Esophagus squamous epithelium (tissue), 5 donors: ENCODE measurements at regions not wholly inside any gene's neighbourhood (a gene's known extent, or its start where the extent isn't known, plus 50 kb on each side); places are given as distances from the start of the nearest gene placed in this dataset.

Source experiments
- DNase-seq: peaks from one replicate; lab custom pipeline; 2025; lab: John Stamatoyannopoulos, UW
- H3K27ac ChIP-seq, 4 donors: fragments of 200-600 bp; sonication (generic); one replicate each; pipeline ENCODE4 v1.5.1; 2016 to 2019; ENCODE audit warnings: mild to moderate bottlenecking in 1 of 4
- H3K27me3 ChIP-seq, 4 donors: fragments of 200-600 bp; sonication (generic); 1 replicate in 3 of 4; 2 replicates in 1 of 4; pipeline versions ENCODE4 v1.5.1 to v1.6.0; 2017 to 2021; ENCODE audit warnings: antibody characterized with exemption in 1 of 4
- H3K36me3 ChIP-seq, 3 donors: fragments of 200-600 bp; sonication (generic); one replicate each; pipeline ENCODE4 v1.5.1; 2016 to 2019
- H3K4me1 ChIP-seq, 3 donors: fragments of 200-600 bp; sonication (generic); one replicate each; pipeline ENCODE4 v1.5.1; 2017 to 2019
- H3K4me3 ChIP-seq, 4 donors: fragments of 200-600 bp; sonication (generic); 1 replicate in 3 of 4; 2 replicates in 1 of 4; pipeline ENCODE4 v1.5.1; 2016 to 2019; ENCODE audit warnings: mild to moderate bottlenecking in 2 of 4, moderate library complexity in 1 of 4
- H3K9me3 ChIP-seq, 3 donors: fragments of 200-600 bp; sonication (generic); one replicate each; pipeline ENCODE4 v1.5.1; 2016 to 2019
- CTCF ChIP-seq, 6 experiments: fragments of 450-650 bp in 4 of 6; fragments of 200-600 bp in 2 of 6; sonication (generic) in 2 of 6; IDR thresholded peaks; one replicate each; pipeline ENCODE4 v1.5.1; 2016 to 2019; ENCODE audit warnings: antibody characterized with exemption in 6 of 6, mild to moderate bottlenecking in 4 of 6, moderate library complexity in 4 of 6
- POLR2A ChIP-seq, 4 donors: fragments of 450-650 bp; IDR thresholded peaks; one replicate each; pipeline ENCODE4 v1.6.1; 2017; ENCODE audit warnings: antibody characterized with exemption in 4 of 4, mild to moderate bottlenecking in 4 of 4, moderate library complexity in 3 of 4
- WGBS, 2 donors: methylation state at CpG; one replicate each; pipeline ENCODE4 v1.1.5; 2018; 5-methylcytosine and 5-hydroxymethylcytosine counted together
- intact Hi-C: fragments of 100-400 bp; cut with DNase I; formaldehyde crosslinking; loops from one replicate; pipeline ENCODE4 v1.15.0; 2022
- donor health status: DM: yes; HTN: yes; CAD: no.

DNA sequence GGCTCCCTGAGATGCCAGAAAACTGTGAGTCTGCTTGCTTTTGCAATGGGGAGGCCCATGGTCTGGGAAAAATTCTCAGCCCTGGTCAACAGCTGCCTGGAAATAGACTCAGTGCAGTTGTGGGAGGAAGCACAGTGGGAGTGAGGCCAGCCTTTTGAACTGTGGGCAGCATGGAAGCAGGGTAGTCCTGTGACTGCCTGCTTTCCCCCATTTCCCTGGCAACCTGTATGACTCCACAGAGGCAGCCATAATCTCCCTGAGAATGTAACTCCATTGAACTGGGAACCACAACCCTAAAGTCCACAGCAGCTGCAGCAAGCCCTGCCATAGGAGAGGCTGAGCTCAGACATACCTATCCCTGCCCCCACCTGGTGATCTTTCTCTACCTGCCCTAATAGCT lies 494.6 kb upstream of the FAT3 start:
- no peaks in the 10 kb centered on the region for H3K36me3 ChIP-seq
- no peak overlapping the region for H3K27ac ChIP-seq
- TF ChIP-seq POLR2A (IDR thresholded peaks at IDR 0.05), result no peak
- no peak for TF ChIP-seq CTCF (IDR thresholded peaks at IDR 0.05)
- no peaks in the 10 kb centered on the region for H3K27me3 ChIP-seq
- no peak for DNase-seq
- peaks cover 0 to 6% (median 0%) of the 10 kb centered on the region in 3 donors for H3K9me3 ChIP-seq
- H3K4me1 ChIP-seq, result no peaks in the 10 kb centered on the region
- intact Hi-C loops, result no loop called here
- no peak overlapping the region for H3K4me3 ChIP-seq

GRCh38 chr11:91717169-91717568 lies 507.4 kb upstream of the FAT3 start:
- Histone ChIP-seq H3K27me3 (no peaks in the 10 kb centered on the region), H3K4me3 (no peak overlapping the region), H3K27ac (no peak overlapping the region), H3K36me3 (no peaks in the 10 kb centered on the region), H3K4me1 (no peaks in the 10 kb centered on the region), H3K9me3 (no peaks in the 10 kb centered on the region)
- intact Hi-C loops, result no loop called here
- DNase-seq, result no peak
- 38 to 51% methylated on average over 5 of the region's 5 CpGs for WGBS, 2 donors
- TF ChIP-seq POLR2A (IDR thresholded peaks at IDR 0.05), result no peak
- TF ChIP-seq CTCF (IDR thresholded peaks at IDR 0.05), result no peak

DNA sequence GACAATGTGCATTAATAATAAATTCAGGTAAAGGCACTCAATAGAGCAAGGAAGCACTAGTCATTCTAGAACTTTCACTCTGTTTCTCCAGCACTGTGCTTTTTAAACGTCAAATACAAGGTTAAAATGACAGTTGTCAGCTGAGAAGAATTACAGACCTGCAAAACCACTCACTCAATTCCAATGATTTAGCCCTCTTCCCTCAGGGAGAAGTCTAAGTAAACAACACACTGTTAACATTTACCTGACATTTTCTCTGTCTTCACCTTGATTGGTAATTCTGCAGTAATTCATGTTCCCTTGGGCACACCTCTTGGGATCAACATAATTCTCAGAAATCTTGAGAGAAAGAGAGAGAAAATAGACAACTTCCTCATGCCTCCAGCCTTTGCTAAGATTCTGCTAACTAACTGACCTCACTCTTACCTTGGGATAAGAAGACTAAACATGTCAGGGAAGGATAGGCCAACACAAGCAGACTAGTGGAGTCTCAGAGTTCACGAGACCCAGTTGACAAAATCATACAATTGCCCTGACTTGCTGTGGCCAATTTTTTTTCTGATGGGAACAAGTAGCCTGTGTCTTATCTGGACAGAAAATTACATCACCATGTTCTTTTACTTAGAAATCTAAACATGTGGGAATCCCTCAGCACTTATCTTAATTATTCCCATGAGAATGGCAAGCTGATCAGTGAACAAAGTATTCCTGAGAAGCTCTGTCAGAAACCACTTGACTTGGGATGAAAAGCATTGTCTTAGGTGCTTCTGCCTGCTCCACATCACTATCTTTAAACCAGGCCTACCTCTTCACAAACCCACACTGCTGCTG lies 516.8 kb upstream of the FAT3 start:
- intact Hi-C loops, result no loop called here
- Histone ChIP-seq H3K9me3 (no peaks in the 10 kb centered on the region), H3K27ac (no peak overlapping the region), H3K4me3 (no peak overlapping the region), H3K36me3 (no peaks in the 10 kb centered on the region), H3K4me1 (no peaks in the 10 kb centered on the region), H3K27me3 (no peaks in the 10 kb centered on the region)
- TF ChIP-seq POLR2A (IDR thresholded peaks at IDR 0.05) (no peak), CTCF (IDR thresholded peaks at IDR 0.05) (no peak)
- WGBS, 2 donors, result 32 to 46% methylated on average over 2 of the region's 2 CpGs
- DNase-seq, result no peak

GRCh38 chr11:91703042-91703441 lies 521.6 kb upstream of the FAT3 start:
- 47 to 50% methylated on average over 1 of the region's 1 CpG for WGBS, 2 donors
- Histone ChIP-seq H3K27me3 (no peaks in the 10 kb centered on the region), H3K4me1 (no peaks in the 10 kb centered on the region), H3K9me3 (no peaks in the 10 kb centered on the region), H3K27ac (no peak overlapping the region), H3K36me3 (no peaks in the 10 kb centered on the region), H3K4me3 (no peak overlapping the region)
- intact Hi-C loops, result no loop called here
- DNase-seq, result no peak
- TF ChIP-seq CTCF (IDR thresholded peaks at IDR 0.05) (no peak), POLR2A (IDR thresholded peaks at IDR 0.05) (no peak)

- no peaks in the 10 kb centered on the region for H3K4me1 ChIP-seq
- intact Hi-C loops, result no loop called here
- no peak for DNase-seq
- H3K36me3 ChIP-seq, result no peaks in the 10 kb centered on the region
- H3K9me3 ChIP-seq, result no peaks in the 10 kb centered on the region
- no peak overlapping the region for H3K4me3 ChIP-seq
- H3K27ac ChIP-seq, result no peak overlapping the region
- no peak for TF ChIP-seq POLR2A (IDR thresholded peaks at IDR 0.05)
- no peak for TF ChIP-seq CTCF (IDR thresholded peaks at IDR 0.05)
- H3K27me3 ChIP-seq, result no peaks in the 10 kb centered on the region
- WGBS, 2 donors, result 57 to 64% methylated on average over 2 of the region's 2 CpGs
These were observed 523.8 kb upstream of the FAT3 start for GRCh38 chr11:91700854-91701253.
